CD4-positive, alpha-beta T cell (primary cell): ENCODE measurements at regions not wholly inside any gene's neighbourhood (a gene's known extent, or its start where the extent isn't known, plus 50 kb on each side); places are given as distances from the start of the nearest gene placed in this dataset.

ENCODE experiments used
- ATAC-seq: fragments of 200-7000 bp; cut with Tn5 transposase; one replicate; pipeline ENCODE4 v1.10.0; 2022; ENCODE audit warnings: mild to moderate bottlenecking; ENCODE audit not compliant: poor library complexity
- CTCF ChIA-PET: fragments of 350-600 bp; sonication (Branson Sonifier 250); formaldehyde crosslinking; loops from one replicate; lab custom pipeline; 2021; ENCODE audit warnings: antibody characterized with exemption, inconsistent platforms; lab: Charles Lee
- POLR2A ChIA-PET: fragments of 350-600 bp; sonication (Branson Sonifier 250); formaldehyde crosslinking; loops from one replicate; lab custom pipeline; 2021; ENCODE audit warnings: antibody characterized with exemption, inconsistent platforms; lab: Charles Lee
- DNase-seq, 14 experiments: peaks; one replicate each; pipeline ENCODE4 v3.0.0-alpha.2; 2013 to 2020; ENCODE audit warnings: mixed read lengths in 2 of 14
- H3K27ac ChIP-seq, 2 donors: one replicate each; pipeline versions ENCODE4 v1.5.1 to v1.7.0; 2013; ENCODE audit warnings: low read length in 2 of 2, low read depth in 1 of 2, mild to moderate bottlenecking in 1 of 2
- H3K27me3 ChIP-seq, 2 experiments: 1 replicate in 1 of 2; 2 replicates in 1 of 2; pipeline versions ENCODE4 v1.6.1 to v1.7.0; 2013; ENCODE audit warnings: low read length in 2 of 2, control low read depth in 1 of 2, mild to moderate bottlenecking in 1 of 2, moderate library complexity in 1 of 2; ENCODE audit not compliant: insufficient read depth in 2 of 2, control insufficient read depth in 1 of 2
- H3K36me3 ChIP-seq: one replicate; pipeline ENCODE4 v1.6.1; 2013; ENCODE audit warnings: low read length, control low read depth; ENCODE audit not compliant: insufficient read depth
- H3K4me1 ChIP-seq: one replicate; pipeline ENCODE4 v1.6.1; 2013; ENCODE audit warnings: low read length, control low read depth; ENCODE audit not compliant: insufficient read depth
- H3K4me3 ChIP-seq: one replicate; pipeline ENCODE4 v1.5.1; 2013; ENCODE audit warnings: mild to moderate bottlenecking, low read length, moderate library complexity
- H3K9me3 ChIP-seq, 2 experiments: 1 replicate in 1 of 2; 2 replicates in 1 of 2; pipeline versions ENCODE4 v1.6.1 to v1.7.0; 2013; ENCODE audit warnings: low read length in 2 of 2, mild to moderate bottlenecking in 2 of 2, control low read depth in 1 of 2, moderate library complexity in 1 of 2; ENCODE audit not compliant: control insufficient read depth in 1 of 2, insufficient read depth in 1 of 2
- H3K27ac Mint-ChIP-seq: one replicate; pipeline ENCODE4 v1.8.0; 2020; ENCODE audit warnings: mixed read lengths
- H3K27me3 Mint-ChIP-seq: one replicate; pipeline ENCODE4 v1.8.0; 2021; ENCODE audit warnings: mixed read lengths
- H3K36me3 Mint-ChIP-seq: one replicate; pipeline ENCODE4 v1.8.0; 2021; ENCODE audit warnings: low read depth, mixed read lengths
- H3K4me1 Mint-ChIP-seq: one replicate; pipeline ENCODE4 v1.8.0; 2021; ENCODE audit warnings: low read depth, mixed read lengths
- H3K4me3 Mint-ChIP-seq: one replicate; pipeline ENCODE4 v1.8.0; 2020; ENCODE audit warnings: mild to moderate bottlenecking, mixed read lengths
- H3K9me3 Mint-ChIP-seq: one replicate; pipeline ENCODE4 v1.8.0; 2020; ENCODE audit warnings: mixed read lengths
- CTCF ChIP-seq: fragments of 200-600 bp; IDR thresholded peaks from one replicate; pipeline ENCODE4 v1.8.0; 2022; ENCODE audit warnings: antibody characterized with exemption, mild to moderate bottlenecking
- intact Hi-C, 2 experiments: fragments of 100-400 bp; cut with DNase I in 1 of 2; cut with micrococcal nuclease in 1 of 2; formaldehyde crosslinking; loops; one replicate each; pipeline versions ENCODE4 v1.15.1 to v1.9.0; 2023 to 2025; cut with DNase I, micrococcal nuclease

- Mint-ChIP-seq H3K27me3 (no peaks in the 10 kb centered on the region), H3K4me3 (no peak overlapping the region), H3K36me3 (no peaks in the 10 kb centered on the region), H3K27ac (no peak overlapping the region), H3K4me1 (no peaks in the 10 kb centered on the region), H3K9me3 (no peaks in the 10 kb centered on the region)
- Histone ChIP-seq H3K36me3 (no peaks in the 10 kb centered on the region), H3K27ac (no peak overlapping the region), H3K4me3 (no peak overlapping the region), H3K9me3 (peaks cover 0 to 4% of the 10 kb centered on the region in 2 experiments), H3K27me3 (no peaks in the 10 kb centered on the region), H3K4me1 (no peaks in the 10 kb centered on the region)
- TF ChIP-seq CTCF = no peak
- CTCF ChIA-PET = no interaction called here
- POLR2A ChIA-PET = no interaction called here
- ATAC-seq (no peak), DNase-seq (no peak)
- intact Hi-C loops = no loop called here
Measured at GRCh38 chr18:4821801-4822200, 366.7 kb upstream of the DLGAP1 start.

DNA sequence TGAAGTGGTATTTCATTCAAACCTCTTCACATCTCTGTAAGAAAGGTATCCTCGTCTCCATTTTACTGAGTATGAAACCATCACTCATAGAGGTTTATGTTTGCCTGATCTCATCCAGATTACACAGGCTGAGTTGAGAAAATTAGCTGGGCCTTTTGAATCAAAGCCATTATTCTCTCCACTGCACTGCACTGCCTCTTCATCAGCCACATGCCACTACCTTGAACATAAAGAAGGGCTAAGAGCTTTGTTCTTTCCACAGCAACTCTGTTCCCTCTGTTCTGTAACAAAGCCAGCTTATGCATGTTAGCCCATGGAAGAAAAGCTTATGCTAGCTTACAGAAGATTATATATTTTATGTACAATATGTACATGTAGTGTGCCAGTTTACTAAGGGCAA, 362.6 kb upstream of the DLGAP1 start:
- H3K4me1 ChIP-seq = no peaks in the 10 kb centered on the region
- no peaks in the 10 kb centered on the region for H3K9me3 ChIP-seq
- no peak overlapping the region for H3K27ac ChIP-seq
- H3K36me3 ChIP-seq = no peaks in the 10 kb centered on the region
- TF ChIP-seq CTCF = no peak
- POLR2A ChIA-PET = no interaction called here
- ATAC-seq = no peak
- no peak overlapping the region for H3K4me3 ChIP-seq
- no peaks in the 10 kb centered on the region for H3K27me3 ChIP-seq
- H3K36me3 Mint-ChIP-seq = no peaks in the 10 kb centered on the region
- intact Hi-C loops = no loop called here
- no peak for DNase-seq
- no peak overlapping the region for H3K4me3 Mint-ChIP-seq
- H3K27ac Mint-ChIP-seq = no peak overlapping the region
- H3K27me3 Mint-ChIP-seq = no peaks in the 10 kb centered on the region
- H3K4me1 Mint-ChIP-seq = no peaks in the 10 kb centered on the region
- CTCF ChIA-PET = no interaction called here
- peaks cover 2% of the 10 kb centered on the region for H3K9me3 Mint-ChIP-seq

GRCh38 chr18:4813708-4814107, 358.6 kb upstream of the DLGAP1 start:
- H3K4me3 Mint-ChIP-seq = no peak overlapping the region
- POLR2A ChIA-PET = no interaction called here
- Histone ChIP-seq H3K27me3 (no peaks in the 10 kb centered on the region), H3K27ac (no peak overlapping the region), H3K4me3 (no peak overlapping the region), H3K4me1 (no peaks in the 10 kb centered on the region), H3K36me3 (no peaks in the 10 kb centered on the region), H3K9me3 (no peaks in the 10 kb centered on the region)
- H3K9me3 Mint-ChIP-seq = peaks cover 4% of the 10 kb centered on the region
- no peaks in the 10 kb centered on the region for H3K4me1 Mint-ChIP-seq
- no peak overlapping the region for H3K27ac Mint-ChIP-seq
- H3K36me3 Mint-ChIP-seq = no peaks in the 10 kb centered on the region
- intact Hi-C loops = no loop called here
- H3K27me3 Mint-ChIP-seq = no peaks in the 10 kb centered on the region
- ATAC-seq (no peak), DNase-seq (no peak)
- CTCF ChIA-PET = no interaction called here
- TF ChIP-seq CTCF = no peak
